H1 (cell line): ENCODE measurements at regions not wholly inside any gene's neighbourhood (a gene's known extent, or its start where the extent isn't known, plus 50 kb on each side); places are given as distances from the start of the nearest gene placed in this dataset.

Experiments
- CTCF ChIA-PET: fragments of 300-600 bp; sonication (Branson Sonifier 250); formaldehyde crosslinking; loops from one replicate; lab custom pipeline; 2021; ENCODE audit not compliant: partially characterized antibody; lab: Charles Lee
- POLR2A ChIA-PET: fragments of 300-600 bp; sonication (Branson Sonifier 250); formaldehyde crosslinking; loops from one replicate; lab custom pipeline; 2021; ENCODE audit warnings: inconsistent platforms; ENCODE audit not compliant: partially characterized antibody; lab: Charles Lee
- DNase-seq, 2 experiments: peaks; one replicate each; pipeline versions ENCODE4 v3.0.0 to v3.0.0-alpha.2; 2010 to 2022; ENCODE audit warnings: low spot score in 2 of 2, low read depth in 1 of 2, mixed read lengths in 1 of 2
- FAIRE-seq: peaks from 2 replicates; lab custom pipeline; 2011; peaks lifted over from hg19 to GRCh38; lab: Jason Lieb, UNC
- H2AFZ ChIP-seq: 2 replicates; pipeline ENCODE4 v1.8.1; 2012; ENCODE audit warnings: low read length, inconsistent platforms
- H2AK5ac ChIP-seq: 2 replicates; pipeline ENCODE4 v1.6.1; 2013; ENCODE audit warnings: low read depth, low read length
- H2BK120ac ChIP-seq: replicated peaks from 2 replicates; pipeline ENCODE3; 2013; ENCODE audit warnings: low read depth, low read length, inconsistent platforms
- H2BK12ac ChIP-seq: 2 replicates; pipeline ENCODE4 v1.6.1; 2013; ENCODE audit warnings: low read depth, low read length
- H2BK15ac ChIP-seq: 2 replicates; pipeline ENCODE4 v1.6.1; 2013; ENCODE audit warnings: low read length
- H2BK20ac ChIP-seq: 2 replicates; pipeline ENCODE4 v1.6.1; 2013; ENCODE audit warnings: low read length
- H2BK5ac ChIP-seq: 2 replicates; pipeline ENCODE4 v1.6.1; 2013; ENCODE audit warnings: low read depth, low read length
- H3K14ac ChIP-seq: 2 replicates; pipeline ENCODE4 v1.6.1; 2013; ENCODE audit warnings: inconsistent platforms; ENCODE audit not compliant: insufficient read length
- H3K18ac ChIP-seq: 2 replicates; pipeline ENCODE4 v1.6.1; 2013; ENCODE audit warnings: low read length; ENCODE audit errors: extremely low read depth
- H3K23ac ChIP-seq: 2 replicates; pipeline ENCODE4 v1.6.1; 2013; ENCODE audit warnings: inconsistent platforms; ENCODE audit not compliant: insufficient read length
- H3K23me2 ChIP-seq: 2 replicates; pipeline ENCODE4 v1.6.1; 2013; ENCODE audit warnings: low read depth, low read length
- H3K27ac ChIP-seq: 2 replicates; pipeline ENCODE4 v1.6.1; 2011; ENCODE audit warnings: low read depth, low read length, inconsistent platforms
- H3K27me3 ChIP-seq, 4 experiments: replicated peaks in 1 of 4; 1 replicate in 1 of 4; 2 replicates in 3 of 4; pipeline versions ENCODE4 v1.6.1 to v1.8.1; 2011 to 2013; ENCODE audit warnings: low read length in 3 of 4, mild to moderate bottlenecking in 3 of 4, inconsistent platforms in 2 of 4, mixed read lengths in 2 of 4, moderate library complexity in 1 of 4; ENCODE audit not compliant: control insufficient read depth in 3 of 4, insufficient read depth in 3 of 4; ENCODE audit errors: extremely low read depth in 1 of 4
- H3K36me3 ChIP-seq, 4 experiments: 2 replicates each; pipeline versions ENCODE4 v1.6.1 to v1.8.1; 2011 to 2013; ENCODE audit warnings: mild to moderate bottlenecking in 4 of 4, low read length in 3 of 4, moderate library complexity in 2 of 4, control low read depth in 1 of 4, inconsistent platforms in 1 of 4; ENCODE audit not compliant: insufficient read depth in 4 of 4, control insufficient read depth in 2 of 4
- H3K4ac ChIP-seq: replicated peaks from 2 replicates; pipeline ENCODE3; 2013; ENCODE audit warnings: low read length, low read depth, mixed read lengths, inconsistent platforms; ENCODE audit not compliant: insufficient read length
- H3K4me1 ChIP-seq, 4 experiments: replicated peaks in 1 of 4; 1 replicate in 1 of 4; 2 replicates in 3 of 4; pipeline versions ENCODE4 v1.6.1 to v1.8.1; 2011 to 2013; ENCODE audit warnings: low read length in 3 of 4, inconsistent platforms in 2 of 4, mixed read lengths in 1 of 4; ENCODE audit not compliant: insufficient read depth in 4 of 4, control insufficient read depth in 3 of 4
- H3K4me2 ChIP-seq, 2 experiments: 2 replicates each; pipeline versions ENCODE4 v1.6.1 to v1.8.1; 2011 to 2013; ENCODE audit warnings: low read depth in 2 of 2, low read length in 2 of 2, control low read depth in 1 of 2, inconsistent platforms in 1 of 2, mild to moderate bottlenecking in 1 of 2; ENCODE audit not compliant: insufficient read depth in 1 of 2
- H3K4me3 ChIP-seq, 4 experiments: fragments of 200-600, 300-600 bp in 1 of 4; sonication (generic), shearing (Covaris generic), sonication (Bioruptor Twin) in 1 of 4; 2 replicates each; pipeline versions ENCODE4 v1.5.1 to v1.8.1; 2011 to 2016; ENCODE audit warnings: low read length in 4 of 4, low read depth in 3 of 4, control low read depth in 2 of 4, inconsistent platforms in 2 of 4, mild to moderate bottlenecking in 2 of 4, mixed read lengths in 1 of 4, moderate library complexity in 1 of 4; ENCODE audit not compliant: insufficient read depth in 2 of 4; ENCODE audit errors: extremely low read depth in 1 of 4
- H3K56ac ChIP-seq: replicated peaks from 2 replicates; pipeline ENCODE3; 2013; ENCODE audit warnings: low read depth, mild to moderate bottlenecking, mixed read lengths, low read length, inconsistent platforms; ENCODE audit not compliant: insufficient read length
- H3K79me1 ChIP-seq: 2 replicates; pipeline ENCODE4 v1.6.1; 2013; ENCODE audit warnings: low read depth, low read length, control low read depth
- H3K79me2 ChIP-seq, 2 experiments: 2 replicates each; pipeline versions ENCODE4 v1.6.1 to v1.8.1; 2012 to 2013; ENCODE audit warnings: low read length in 2 of 2, mild to moderate bottlenecking in 2 of 2, inconsistent platforms in 1 of 2; ENCODE audit not compliant: insufficient read depth in 2 of 2, control insufficient read depth in 1 of 2
- H3K9ac ChIP-seq, 4 experiments: replicated peaks in 1 of 4; 1 replicate in 1 of 4; 2 replicates in 3 of 4; pipeline versions ENCODE4 v1.6.1 to v1.8.1; 2011 to 2013; ENCODE audit warnings: low read depth in 3 of 4, low read length in 3 of 4, control low read depth in 2 of 4, mild to moderate bottlenecking in 2 of 4, moderate library complexity in 2 of 4, inconsistent platforms in 1 of 4; ENCODE audit errors: extremely low read depth in 1 of 4
- H3K9me3 ChIP-seq, 2 experiments: 2 replicates each; pipeline versions ENCODE4 v1.6.1 to v1.8.1; 2012 to 2013; ENCODE audit warnings: mild to moderate bottlenecking in 2 of 2, moderate library complexity in 2 of 2, control low read depth in 1 of 2, inconsistent platforms in 1 of 2, low read depth in 1 of 2, low read length in 1 of 2, mixed read lengths in 1 of 2; ENCODE audit not compliant: insufficient read depth in 2 of 2
- H4K20me1 ChIP-seq, 2 experiments: replicated peaks in 1 of 2; 2 replicates each; pipeline versions ENCODE3 to v1.8.1; 2011 to 2013; ENCODE audit warnings: inconsistent platforms in 2 of 2, low read length in 2 of 2, mild to moderate bottlenecking in 1 of 2; ENCODE audit not compliant: insufficient read depth in 2 of 2, control insufficient read depth in 1 of 2
- H4K5ac ChIP-seq: 2 replicates; pipeline ENCODE4 v1.6.1; 2013; ENCODE audit warnings: low read length, low read depth, mixed read lengths, inconsistent platforms; ENCODE audit not compliant: insufficient read length
- H4K8ac ChIP-seq: 2 replicates; pipeline ENCODE4 v1.8.0; 2013; ENCODE audit warnings: mild to moderate bottlenecking, moderate library complexity, low read length, inconsistent platforms; ENCODE audit not compliant: insufficient read depth; ENCODE audit errors: extremely low read depth
- H4K91ac ChIP-seq: replicated peaks from 2 replicates; pipeline ENCODE3; 2013; ENCODE audit warnings: low read length, mixed read lengths, inconsistent platforms; ENCODE audit not compliant: insufficient read length
- CHD2 ChIP-seq: IDR thresholded peaks from 2 replicates; pipeline ENCODE4 v1.6.1; 2012; ENCODE audit warnings: low read length, improper control_type of control experiment
- KDM1A ChIP-seq: fragments of 200-600, 300-600 bp; sonication (generic); IDR thresholded peaks from 2 replicates; pipeline ENCODE4 v1.7.1; 2016; ENCODE audit warnings: mild to moderate bottlenecking, low read length, borderline replicate concordance
- NANOG ChIP-seq: IDR thresholded peaks from 2 replicates; pipeline ENCODE4 v1.6.1; 2011; ENCODE audit warnings: low read length, low read depth, mild to moderate bottlenecking, inconsistent platforms; ENCODE audit not compliant: insufficient read depth, poor library complexity, severe bottlenecking
- RFX5 ChIP-seq: IDR thresholded peaks from 2 replicates; pipeline ENCODE4 v1.6.1; 2011; ENCODE audit warnings: low read depth, low read length, improper control_type of control experiment, borderline replicate concordance
- SAP30 ChIP-seq: fragments of 300-600 bp; sonication (generic); IDR thresholded peaks from 2 replicates; pipeline ENCODE4 v1.7.1; 2012; ENCODE audit warnings: low read length, moderate library complexity, mild to moderate bottlenecking, inconsistent platforms; ENCODE audit not compliant: insufficient read depth, insufficient replicate concordance
- YY1 ChIP-seq: IDR thresholded peaks from 2 replicates; pipeline ENCODE4 v1.6.1; 2011; ENCODE audit warnings: low read depth, mild to moderate bottlenecking, low read length

- Histone ChIP-seq H4K5ac (no peak overlapping the region), H3K79me2 (no peaks in the 10 kb centered on the region), H3K79me1 (no peaks in the 10 kb centered on the region), H3K14ac (no peak overlapping the region), H3K23me2 (no peaks in the 10 kb centered on the region), H2BK5ac (no peak overlapping the region), H3K18ac (no peak overlapping the region), H2BK12ac (no peak overlapping the region), H4K8ac (no peak overlapping the region), H3K56ac (no peak overlapping the region), H4K20me1 (no peaks in the 10 kb centered on the region), H4K91ac (no peak overlapping the region), H3K27ac (no peak overlapping the region), H3K9me3 (no peaks in the 10 kb centered on the region), H3K4me2 (no peak overlapping the region), H2AFZ (no peak overlapping the region), H3K9ac (no peak overlapping the region), H2AK5ac (no peak overlapping the region), H2BK20ac (no peak overlapping the region), H3K23ac (no peak overlapping the region), H3K27me3 (no peaks in the 10 kb centered on the region), H3K36me3 (no peaks in the 10 kb centered on the region), H3K4me1 (no peaks in the 10 kb centered on the region), H2BK15ac (no peak overlapping the region)
- POLR2A ChIA-PET: no interaction called here
- FAIRE-seq: no peak
- no peak for TF ChIP-seq SAP30
- no peak for TF ChIP-seq YY1
- TF ChIP-seq NANOG: no peak
- TF ChIP-seq RFX5: no peak
- TF ChIP-seq KDM1A: no peak
- TF ChIP-seq CHD2: no peak
- TF ChIP-seq, all 59 proteins: peak for 0
- no peak for DNase-seq
- Histone ChIP-seq H3K4ac (no peak overlapping the region), H2BK120ac (no peak overlapping the region), H3K4me3 (no peak overlapping the region)
- CTCF ChIA-PET: no interaction called here
These were observed 1121.7 kb upstream of the CELF2 start for GRCh38 chr10:9895981-9896380.
